GM12878 (cell line): ENCODE measurements at regions not wholly inside any gene's neighbourhood (a gene's known extent, or its start where the extent isn't known, plus 50 kb on each side); places are given as distances from the start of the nearest gene placed in this dataset.
"Not testable (repeated sequence)": the region's sequence is repeated elsewhere in the genome, so short reads cannot be mapped to it uniquely, and the experiment has no call there.

Experiments used
- DPF2 ChIP-seq: fragments of 450-650 bp; IDR thresholded peaks from 2 replicates; pipeline ENCODE4 v1.6.1; 2017; ENCODE audit warnings: mild to moderate bottlenecking
- HDAC6 ChIP-seq: fragments of 200-600 bp; sonication (generic); IDR thresholded peaks from one replicate; pipeline ENCODE4 v1.8.0; 2017; ENCODE audit warnings: antibody characterized with exemption; ENCODE audit not compliant: unreplicated experiment
- SP1 ChIP-seq: IDR thresholded peaks from one replicate; pipeline ENCODE4 v1.6.1; 2011; ENCODE audit warnings: low read depth, low read length
- TCF12 ChIP-seq: IDR thresholded peaks from 2 replicates; pipeline ENCODE4 v1.6.1; 2011; ENCODE audit warnings: low read depth, mild to moderate bottlenecking, low read length
- TF ChIP-seq, protein P1 (sequence below): IDR thresholded peaks from 2 replicates; pipeline ENCODE4 v1.6.1; 2011; ENCODE audit warnings: low read depth, low read length, improper control_type of control experiment, borderline replicate concordance
- TF ChIP-seq, protein P2 (sequence below): fragments of 450-650 bp; conservative IDR thresholded peaks from 2 replicates; pipeline ENCODE4 v1.6.1; 2017; ENCODE audit warnings: mild to moderate bottlenecking, moderate library complexity
- TF ChIP-seq, protein P3 (sequence below): fragments of 450-650 bp; IDR thresholded peaks from 2 replicates; pipeline ENCODE4 v1.6.1; 2017; ENCODE audit warnings: mild to moderate bottlenecking, low read depth, inconsistent platforms; ENCODE audit not compliant: poor library complexity, severe bottlenecking
- TF ChIP-seq, protein P4 (sequence below): fragments of 450-650 bp; formaldehyde crosslinking; IDR thresholded peaks from 2 replicates; pipeline ENCODE4 v1.4.0; 2020; ENCODE audit warnings: mild to moderate bottlenecking, moderate library complexity
- TF ChIP-seq, protein P5 (sequence below), 3 experiments: IDR thresholded peaks in 2 of 3; conservative IDR thresholded peaks in 1 of 3; 2 replicates each; pipeline ENCODE4 v1.5.1; 2011; ENCODE audit warnings: low read depth in 3 of 3, low read length in 3 of 3, mild to moderate bottlenecking in 3 of 3, control low read depth in 2 of 3, moderate library complexity in 2 of 3, inconsistent platforms in 1 of 3, mixed read lengths in 1 of 3; ENCODE audit not compliant: control insufficient read depth in 2 of 3, insufficient read depth in 1 of 3; ENCODE audit errors: extremely low read depth in 1 of 3

DNA sequence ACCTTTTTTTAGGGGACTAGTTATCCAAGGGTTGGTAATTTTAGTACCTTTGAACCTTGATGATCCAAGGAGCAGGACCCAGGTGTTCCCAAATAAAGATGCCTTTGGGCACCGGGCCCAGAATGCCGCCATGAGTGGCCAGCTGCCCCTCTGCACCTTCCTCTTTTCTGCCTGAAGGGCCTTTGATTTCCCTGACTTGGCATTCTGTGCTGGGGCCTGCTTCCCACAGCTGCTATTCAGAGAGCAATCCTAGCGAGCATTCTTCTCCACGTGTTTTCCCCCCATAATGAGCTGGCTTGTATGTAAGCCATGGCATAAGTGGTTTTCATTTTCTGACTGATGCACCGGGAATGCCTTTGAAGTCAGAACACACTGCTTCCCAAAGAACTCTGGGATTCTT lies 82.6 kb upstream of the IKBKE start:
- not testable (repeated sequence) for TF ChIP-seq HDAC6, SP1, DPF2, TCF12
- TF ChIP-seq, protein P1, sequence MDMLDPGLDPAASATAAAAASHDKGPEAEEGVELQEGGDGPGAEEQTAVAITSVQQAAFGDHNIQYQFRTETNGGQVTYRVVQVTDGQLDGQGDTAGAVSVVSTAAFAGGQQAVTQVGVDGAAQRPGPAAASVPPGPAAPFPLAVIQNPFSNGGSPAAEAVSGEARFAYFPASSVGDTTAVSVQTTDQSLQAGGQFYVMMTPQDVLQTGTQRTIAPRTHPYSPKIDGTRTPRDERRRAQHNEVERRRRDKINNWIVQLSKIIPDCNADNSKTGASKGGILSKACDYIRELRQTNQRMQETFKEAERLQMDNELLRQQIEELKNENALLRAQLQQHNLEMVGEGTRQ, result not testable (repeated sequence)
- TF ChIP-seq, protein P2, sequence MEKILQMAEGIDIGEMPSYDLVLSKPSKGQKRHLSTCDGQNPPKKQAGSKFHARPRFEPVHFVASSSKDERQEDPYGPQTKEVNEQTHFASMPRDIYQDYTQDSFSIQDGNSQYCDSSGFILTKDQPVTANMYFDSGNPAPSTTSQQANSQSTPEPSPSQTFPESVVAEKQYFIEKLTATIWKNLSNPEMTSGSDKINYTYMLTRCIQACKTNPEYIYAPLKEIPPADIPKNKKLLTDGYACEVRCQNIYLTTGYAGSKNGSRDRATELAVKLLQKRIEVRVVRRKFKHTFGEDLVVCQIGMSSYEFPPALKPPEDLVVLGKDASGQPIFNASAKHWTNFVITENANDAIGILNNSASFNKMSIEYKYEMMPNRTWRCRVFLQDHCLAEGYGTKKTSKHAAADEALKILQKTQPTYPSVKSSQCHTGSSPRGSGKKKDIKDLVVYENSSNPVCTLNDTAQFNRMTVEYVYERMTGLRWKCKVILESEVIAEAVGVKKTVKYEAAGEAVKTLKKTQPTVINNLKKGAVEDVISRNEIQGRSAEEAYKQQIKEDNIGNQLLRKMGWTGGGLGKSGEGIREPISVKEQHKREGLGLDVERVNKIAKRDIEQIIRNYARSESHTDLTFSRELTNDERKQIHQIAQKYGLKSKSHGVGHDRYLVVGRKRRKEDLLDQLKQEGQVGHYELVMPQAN, result not testable (repeated sequence)
- TF ChIP-seq, protein P3, sequence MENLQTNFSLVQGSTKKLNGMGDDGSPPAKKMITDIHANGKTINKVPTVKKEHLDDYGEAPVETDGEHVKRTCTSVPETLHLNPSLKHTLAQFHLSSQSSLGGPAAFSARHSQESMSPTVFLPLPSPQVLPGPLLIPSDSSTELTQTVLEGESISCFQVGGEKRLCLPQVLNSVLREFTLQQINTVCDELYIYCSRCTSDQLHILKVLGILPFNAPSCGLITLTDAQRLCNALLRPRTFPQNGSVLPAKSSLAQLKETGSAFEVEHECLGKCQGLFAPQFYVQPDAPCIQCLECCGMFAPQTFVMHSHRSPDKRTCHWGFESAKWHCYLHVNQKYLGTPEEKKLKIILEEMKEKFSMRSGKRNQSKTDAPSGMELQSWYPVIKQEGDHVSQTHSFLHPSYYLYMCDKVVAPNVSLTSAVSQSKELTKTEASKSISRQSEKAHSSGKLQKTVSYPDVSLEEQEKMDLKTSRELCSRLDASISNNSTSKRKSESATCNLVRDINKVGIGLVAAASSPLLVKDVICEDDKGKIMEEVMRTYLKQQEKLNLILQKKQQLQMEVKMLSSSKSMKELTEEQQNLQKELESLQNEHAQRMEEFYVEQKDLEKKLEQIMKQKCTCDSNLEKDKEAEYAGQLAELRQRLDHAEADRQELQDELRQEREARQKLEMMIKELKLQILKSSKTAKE, result not testable (repeated sequence)
- TF ChIP-seq, protein P4, sequence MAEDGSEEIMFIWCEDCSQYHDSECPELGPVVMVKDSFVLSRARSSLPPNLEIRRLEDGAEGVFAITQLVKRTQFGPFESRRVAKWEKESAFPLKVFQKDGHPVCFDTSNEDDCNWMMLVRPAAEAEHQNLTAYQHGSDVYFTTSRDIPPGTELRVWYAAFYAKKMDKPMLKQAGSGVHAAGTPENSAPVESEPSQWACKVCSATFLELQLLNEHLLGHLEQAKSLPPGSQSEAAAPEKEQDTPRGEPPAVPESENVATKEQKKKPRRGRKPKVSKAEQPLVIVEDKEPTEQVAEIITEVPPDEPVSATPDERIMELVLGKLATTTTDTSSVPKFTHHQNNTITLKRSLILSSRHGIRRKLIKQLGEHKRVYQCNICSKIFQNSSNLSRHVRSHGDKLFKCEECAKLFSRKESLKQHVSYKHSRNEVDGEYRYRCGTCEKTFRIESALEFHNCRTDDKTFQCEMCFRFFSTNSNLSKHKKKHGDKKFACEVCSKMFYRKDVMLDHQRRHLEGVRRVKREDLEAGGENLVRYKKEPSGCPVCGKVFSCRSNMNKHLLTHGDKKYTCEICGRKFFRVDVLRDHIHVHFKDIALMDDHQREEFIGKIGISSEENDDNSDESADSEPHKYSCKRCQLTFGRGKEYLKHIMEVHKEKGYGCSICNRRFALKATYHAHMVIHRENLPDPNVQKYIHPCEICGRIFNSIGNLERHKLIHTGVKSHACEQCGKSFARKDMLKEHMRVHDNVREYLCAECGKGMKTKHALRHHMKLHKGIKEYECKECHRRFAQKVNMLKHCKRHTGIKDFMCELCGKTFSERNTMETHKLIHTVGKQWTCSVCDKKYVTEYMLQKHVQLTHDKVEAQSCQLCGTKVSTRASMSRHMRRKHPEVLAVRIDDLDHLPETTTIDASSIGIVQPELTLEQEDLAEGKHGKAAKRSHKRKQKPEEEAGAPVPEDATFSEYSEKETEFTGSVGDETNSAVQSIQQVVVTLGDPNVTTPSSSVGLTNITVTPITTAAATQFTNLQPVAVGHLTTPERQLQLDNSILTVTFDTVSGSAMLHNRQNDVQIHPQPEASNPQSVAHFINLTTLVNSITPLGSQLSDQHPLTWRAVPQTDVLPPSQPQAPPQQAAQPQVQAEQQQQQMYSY, result not testable (repeated sequence)
- TF ChIP-seq, protein P5, sequence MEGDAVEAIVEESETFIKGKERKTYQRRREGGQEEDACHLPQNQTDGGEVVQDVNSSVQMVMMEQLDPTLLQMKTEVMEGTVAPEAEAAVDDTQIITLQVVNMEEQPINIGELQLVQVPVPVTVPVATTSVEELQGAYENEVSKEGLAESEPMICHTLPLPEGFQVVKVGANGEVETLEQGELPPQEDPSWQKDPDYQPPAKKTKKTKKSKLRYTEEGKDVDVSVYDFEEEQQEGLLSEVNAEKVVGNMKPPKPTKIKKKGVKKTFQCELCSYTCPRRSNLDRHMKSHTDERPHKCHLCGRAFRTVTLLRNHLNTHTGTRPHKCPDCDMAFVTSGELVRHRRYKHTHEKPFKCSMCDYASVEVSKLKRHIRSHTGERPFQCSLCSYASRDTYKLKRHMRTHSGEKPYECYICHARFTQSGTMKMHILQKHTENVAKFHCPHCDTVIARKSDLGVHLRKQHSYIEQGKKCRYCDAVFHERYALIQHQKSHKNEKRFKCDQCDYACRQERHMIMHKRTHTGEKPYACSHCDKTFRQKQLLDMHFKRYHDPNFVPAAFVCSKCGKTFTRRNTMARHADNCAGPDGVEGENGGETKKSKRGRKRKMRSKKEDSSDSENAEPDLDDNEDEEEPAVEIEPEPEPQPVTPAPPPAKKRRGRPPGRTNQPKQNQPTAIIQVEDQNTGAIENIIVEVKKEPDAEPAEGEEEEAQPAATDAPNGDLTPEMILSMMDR (IDR thresholded peaks at IDR 0.05 in 2 of 3, conservative IDR thresholded peaks at IDR 0.05 in 1 of 3; ENCODE audit: control insufficient read depth in 2 of 3, extremely low read depth in 1 of 3, insufficient read depth in 1 of 3, low read depth in 3 of 3, low read length in 3 of 3), result not testable (repeated sequence)
